ENCODE measurements at regions not wholly inside any gene's neighbourhood (a gene's known extent, or its start where the extent isn't known, plus 50 kb on each side); places are given as distances from the start of the nearest gene placed in this dataset.

DNA sequence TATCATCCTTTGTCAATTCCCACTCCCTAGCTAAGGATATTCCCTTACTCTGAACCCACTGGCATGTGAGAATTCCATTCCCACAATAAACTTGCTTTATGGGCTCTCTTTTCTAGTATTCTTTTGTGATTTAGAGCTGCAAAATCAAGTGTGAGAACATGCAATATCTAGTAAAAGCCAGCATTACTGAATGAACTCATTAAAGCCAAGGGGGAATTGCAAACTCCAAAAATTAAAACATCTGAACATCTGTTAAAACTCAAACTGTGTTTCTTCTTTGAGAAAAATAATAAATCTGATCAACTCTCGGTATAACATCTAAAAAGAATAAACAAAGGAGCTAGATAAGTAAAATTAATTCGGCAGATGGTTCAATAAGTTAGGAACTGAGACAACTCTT lies 53.1 kb upstream of the MPDZ start:
- H3K9me3 ChIP-seq, result no peaks in the 10 kb centered on the region
- H3K27ac ChIP-seq, result no peak overlapping the region
- H3K4me3 ChIP-seq, result no peak overlapping the region
- TF ChIP-seq POLR2A (IDR thresholded peaks at IDR 0.05) (no peak), POLR2AphosphoS5 (IDR thresholded peaks at IDR 0.05) (no peak), EP300 (IDR thresholded peaks at IDR 0.05) (no peak)
- TF ChIP-seq, protein P1, sequence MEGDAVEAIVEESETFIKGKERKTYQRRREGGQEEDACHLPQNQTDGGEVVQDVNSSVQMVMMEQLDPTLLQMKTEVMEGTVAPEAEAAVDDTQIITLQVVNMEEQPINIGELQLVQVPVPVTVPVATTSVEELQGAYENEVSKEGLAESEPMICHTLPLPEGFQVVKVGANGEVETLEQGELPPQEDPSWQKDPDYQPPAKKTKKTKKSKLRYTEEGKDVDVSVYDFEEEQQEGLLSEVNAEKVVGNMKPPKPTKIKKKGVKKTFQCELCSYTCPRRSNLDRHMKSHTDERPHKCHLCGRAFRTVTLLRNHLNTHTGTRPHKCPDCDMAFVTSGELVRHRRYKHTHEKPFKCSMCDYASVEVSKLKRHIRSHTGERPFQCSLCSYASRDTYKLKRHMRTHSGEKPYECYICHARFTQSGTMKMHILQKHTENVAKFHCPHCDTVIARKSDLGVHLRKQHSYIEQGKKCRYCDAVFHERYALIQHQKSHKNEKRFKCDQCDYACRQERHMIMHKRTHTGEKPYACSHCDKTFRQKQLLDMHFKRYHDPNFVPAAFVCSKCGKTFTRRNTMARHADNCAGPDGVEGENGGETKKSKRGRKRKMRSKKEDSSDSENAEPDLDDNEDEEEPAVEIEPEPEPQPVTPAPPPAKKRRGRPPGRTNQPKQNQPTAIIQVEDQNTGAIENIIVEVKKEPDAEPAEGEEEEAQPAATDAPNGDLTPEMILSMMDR (IDR thresholded peaks at IDR 0.05), result no peak
- DNase-seq, result peak in 1 of 2 donors; percentile 20
- no peaks in the 10 kb centered on the region for H3K36me3 ChIP-seq
- no peaks in the 10 kb centered on the region for H3K4me1 ChIP-seq
- 51 to 57% (median 55%) methylated on average over 2 of the region's 2 CpGs for WGBS, 5 donors
- H3K27me3 ChIP-seq, result no peaks in the 10 kb centered on the region
- intact Hi-C loops (cut with DNase I; ENCODE audit: low total_unique reads), result no loop called here

DNA sequence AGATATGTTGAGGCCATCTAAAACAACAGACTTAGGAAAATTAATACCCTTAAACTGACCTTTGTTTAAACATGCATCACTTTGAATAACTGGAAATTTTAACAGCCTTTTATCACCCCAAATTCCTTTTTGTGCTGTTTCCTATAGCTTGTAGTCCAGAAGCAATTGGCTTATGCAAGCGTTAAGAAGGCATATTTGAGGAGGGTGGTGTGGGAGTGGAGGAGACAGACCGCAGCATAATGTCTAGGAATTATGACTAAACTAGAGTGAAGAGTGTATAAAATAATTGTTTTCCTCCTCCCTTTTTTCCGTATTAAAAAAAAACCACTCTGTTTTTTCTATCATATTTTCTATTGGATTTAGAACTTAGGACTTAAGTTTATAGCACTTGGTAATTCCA lies 51.8 kb upstream of the MPDZ start:
- no peaks in the 10 kb centered on the region for H3K9me3 ChIP-seq
- WGBS, 5 donors, result 88 to 97% (median 93%) methylated on average over 3 of the region's 3 CpGs
- intact Hi-C loops (cut with DNase I; ENCODE audit: low total_unique reads), result no loop called here
- TF ChIP-seq POLR2AphosphoS5 (IDR thresholded peaks at IDR 0.05) (no peak), EP300 (IDR thresholded peaks at IDR 0.05) (no peak), POLR2A (IDR thresholded peaks at IDR 0.05) (no peak)
- TF ChIP-seq, protein P1 (IDR thresholded peaks at IDR 0.05), result no peak
- no peaks in the 10 kb centered on the region for H3K36me3 ChIP-seq
- no peak overlapping the region for H3K4me3 ChIP-seq
- H3K27me3 ChIP-seq, result no peaks in the 10 kb centered on the region
- no peak for DNase-seq
- H3K27ac ChIP-seq, result no peak overlapping the region
- no peaks in the 10 kb centered on the region for H3K4me1 ChIP-seq

DNA sequence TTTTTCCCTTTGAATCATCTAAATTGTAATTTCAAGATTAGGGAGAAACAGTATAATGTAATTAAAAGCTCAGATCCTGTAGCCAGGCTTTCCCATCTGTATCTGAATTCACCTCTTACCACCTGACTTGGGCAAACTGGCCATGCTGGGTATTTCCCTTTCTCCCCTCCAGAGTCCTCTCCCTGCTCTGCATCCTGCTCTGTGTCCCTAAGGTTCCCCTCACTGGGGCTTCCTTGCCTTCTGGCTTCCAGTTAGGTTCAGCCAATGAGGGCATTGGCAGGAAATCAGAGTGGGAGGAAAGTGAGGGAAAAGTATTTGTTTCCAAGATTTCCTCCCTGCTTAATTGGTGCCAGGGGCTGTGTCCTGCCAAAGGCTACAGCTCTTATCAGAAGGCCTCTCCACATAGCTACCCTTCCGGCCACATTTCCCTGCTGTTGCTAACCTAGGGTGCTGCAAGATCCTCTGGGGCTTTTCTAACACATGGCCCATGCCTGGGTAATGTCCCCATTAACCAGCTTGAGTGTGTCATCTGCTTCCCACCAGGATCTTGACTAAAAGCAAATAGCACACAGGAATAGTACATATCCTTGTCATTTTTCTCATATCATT lies 51.0 kb upstream of the MPDZ start:
- TF ChIP-seq POLR2AphosphoS5 (IDR thresholded peaks at IDR 0.05) (no peak), EP300 (IDR thresholded peaks at IDR 0.05) (no peak), POLR2A (IDR thresholded peaks at IDR 0.05) (no peak)
- TF ChIP-seq, protein P1 (IDR thresholded peaks at IDR 0.05), result no peak
- H3K4me1 ChIP-seq, result no peaks in the 10 kb centered on the region
- no peak overlapping the region for H3K4me3 ChIP-seq
- intact Hi-C loops (cut with DNase I; ENCODE audit: low total_unique reads), result no loop called here
- H3K36me3 ChIP-seq, result no peaks in the 10 kb centered on the region
- no peaks in the 10 kb centered on the region for H3K27me3 ChIP-seq
- DNase-seq, result peak in 1 of 2 donors; percentile 23
- H3K27ac ChIP-seq, result no peak overlapping the region
- WGBS, 5 donors, result 20 to 54% (median 46%) methylated on average over 1 of the region's 1 CpG
- H3K9me3 ChIP-seq, result no peaks in the 10 kb centered on the region

All from stomach (tissue), 8 donors.